ENCODE measurements at regions not wholly inside any gene's neighbourhood (a gene's known extent, or its start where the extent isn't known, plus 50 kb on each side); places are given as distances from the start of the nearest gene placed in this dataset.
A peak's percentile ranks its signal among the peaks of the same experiment; 100 is the strongest.
"Not testable (repeated sequence)": the region's sequence is repeated elsewhere in the genome, so short reads cannot be mapped to it uniquely, and the experiment has no call there.

- no peak for DNase-seq
Measured at GRCh38 chr9:87781331-87781730, 55.4 kb downstream of the CTSL start.

DNA sequence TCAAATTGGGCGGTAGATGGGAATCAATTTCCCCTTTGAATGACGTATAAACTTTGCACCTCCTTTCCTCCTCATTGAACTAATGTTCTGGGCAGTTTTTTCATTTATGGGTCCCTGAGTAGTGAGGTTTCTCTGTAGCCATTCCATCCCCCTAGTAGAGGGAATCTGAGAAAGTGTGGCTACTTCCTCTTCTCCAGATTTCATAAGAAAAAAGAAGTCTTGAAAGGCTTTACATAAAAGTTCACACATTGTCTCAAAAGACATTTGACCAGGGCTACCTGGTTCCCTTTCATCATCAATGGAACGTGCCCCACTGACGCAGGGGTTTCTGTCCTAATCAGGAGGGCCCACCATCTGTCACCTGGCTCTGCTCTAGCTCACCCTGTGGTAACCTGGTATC is 57.3 kb downstream of the CTSL start:
- DNase-seq = no peak

DNA sequence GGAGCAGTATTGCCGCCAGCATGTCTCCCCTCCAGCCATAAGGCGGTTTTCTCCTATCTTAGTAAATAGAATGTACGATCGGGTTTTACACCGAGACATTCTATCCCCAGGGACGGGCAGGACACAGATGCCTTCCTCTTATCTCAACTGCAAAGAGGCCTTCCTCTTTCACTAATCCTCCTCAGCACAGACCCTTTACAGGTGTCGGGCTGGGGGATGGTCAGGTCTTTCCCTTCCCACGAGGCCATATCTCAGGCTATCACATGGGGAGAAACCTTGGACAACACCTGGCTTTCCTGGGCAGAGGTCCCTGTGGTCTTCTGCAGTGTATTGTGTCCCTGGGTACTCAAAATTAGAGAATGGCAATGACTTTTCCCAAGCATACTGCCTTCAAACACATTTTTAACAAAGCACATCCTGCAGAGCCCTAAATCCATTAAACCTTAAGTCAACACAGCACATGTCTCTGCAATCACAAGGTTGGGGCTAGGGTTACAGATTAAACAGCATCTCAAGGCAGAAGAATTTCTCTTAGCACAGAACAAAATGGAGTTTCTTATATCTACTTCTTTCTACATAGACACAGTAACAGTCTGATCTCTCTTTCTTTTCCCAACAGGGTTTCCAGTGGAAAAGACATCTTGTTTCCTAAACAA is 59.5 kb downstream of the CTSL start:
- DNase-seq = not testable (repeated sequence)

DNA sequence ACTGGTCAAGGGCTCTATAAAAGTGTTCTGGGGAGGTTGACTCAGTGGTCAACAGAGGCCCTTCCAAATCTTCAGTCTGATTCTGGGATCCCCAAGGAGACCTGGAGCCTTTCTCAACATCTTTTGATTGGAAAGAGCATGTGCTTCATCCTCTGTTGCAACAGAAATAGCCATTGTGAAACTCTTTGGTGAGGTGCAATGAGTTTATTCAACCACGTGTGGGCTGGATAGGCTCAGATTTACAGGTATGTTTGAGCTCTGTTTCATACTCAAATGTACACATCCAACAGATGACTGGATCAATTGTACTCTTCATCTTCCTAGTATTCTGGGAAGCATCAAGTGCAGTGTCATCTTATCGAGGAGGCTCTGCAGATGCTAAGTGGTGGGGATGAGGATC is 60.5 kb downstream of the CTSL start:
- DNase-seq = no peak

DNA sequence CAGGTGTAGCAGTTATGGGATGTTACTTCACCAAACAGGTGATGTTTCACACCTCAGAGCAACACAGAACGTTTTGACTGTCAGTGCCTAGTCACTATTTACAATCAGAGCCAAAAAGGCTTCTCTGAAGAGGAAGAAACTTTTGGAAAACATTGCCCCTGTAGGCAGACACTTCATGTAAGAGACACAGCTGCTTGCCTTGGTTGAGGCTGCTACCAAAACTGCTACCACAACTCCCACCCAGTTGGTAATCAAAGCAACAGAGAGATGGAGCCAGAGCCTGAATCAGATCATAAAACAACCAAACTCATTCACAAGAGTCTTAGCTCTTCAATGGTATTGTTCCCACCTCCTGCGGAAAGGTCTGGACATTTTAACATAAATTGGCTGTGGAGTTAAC is 61.0 kb downstream of the CTSL start:
- no peak for DNase-seq

GRCh38 chr9:87787735-87788134 is 61.8 kb downstream of the CTSL start:
- DNase-seq = no peak

- no peak for DNase-seq
Measured at GRCh38 chr9:87792831-87793288, 66.9 kb downstream of the CTSL start.

DNA sequence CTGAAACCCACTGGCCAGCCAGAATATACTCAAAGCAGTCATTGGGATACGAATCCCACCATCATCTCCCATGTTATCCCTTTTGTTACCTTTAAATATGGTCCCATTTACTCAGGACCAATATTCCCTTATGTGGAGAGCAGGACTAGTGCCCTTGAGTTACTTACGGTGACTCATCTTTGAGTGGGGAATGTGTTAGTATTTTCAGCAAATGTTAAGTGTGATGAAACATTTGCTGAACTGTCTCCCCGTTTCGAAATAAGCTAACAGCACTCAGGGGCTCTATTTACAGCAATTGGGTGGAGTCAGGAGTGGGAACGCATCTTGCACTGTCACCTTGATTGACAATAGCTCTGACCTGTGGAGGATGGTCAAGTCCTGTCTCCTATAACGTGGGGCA is 67.4 kb downstream of the CTSL start:
- no peak for DNase-seq

DNA sequence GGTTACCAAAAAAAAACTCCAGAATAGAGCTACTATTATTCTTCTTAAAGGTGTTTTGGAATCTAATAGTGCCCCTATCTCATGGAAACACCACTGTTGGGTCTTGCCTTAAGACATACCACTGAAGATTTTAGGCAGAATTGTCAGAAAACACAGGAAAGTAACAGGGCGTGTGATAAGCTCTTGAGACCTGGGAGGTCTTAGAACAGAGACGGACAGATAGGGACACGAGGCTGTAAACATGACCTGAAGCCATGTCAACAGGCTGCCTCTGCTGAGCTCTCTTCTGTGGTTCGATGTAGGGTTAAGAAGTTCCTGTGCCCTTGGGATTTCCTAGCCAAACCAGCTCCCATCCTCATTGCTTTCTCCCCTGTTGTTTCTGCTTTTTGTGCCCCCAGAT is 69.3 kb downstream of the CTSL start:
- DNase-seq = no peak

DNA sequence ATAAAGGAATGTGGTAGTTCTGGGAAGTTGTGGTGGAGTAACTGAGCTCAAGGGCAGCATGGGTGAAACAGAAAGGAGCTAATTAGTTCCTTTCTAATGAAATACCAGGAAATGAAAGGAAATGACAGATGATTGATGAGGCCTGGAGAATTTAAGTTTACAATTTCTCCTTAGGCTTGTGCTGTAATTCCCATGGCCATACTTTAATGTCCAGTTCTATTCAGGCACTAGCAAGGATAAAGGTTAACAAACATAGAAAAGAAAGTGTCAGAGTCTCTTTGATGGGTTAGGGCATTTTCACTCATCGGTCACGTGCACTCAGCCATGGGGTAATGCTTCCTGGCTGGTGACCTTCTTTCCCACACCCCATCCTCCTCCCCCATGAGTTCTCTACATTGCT is 70.3 kb downstream of the CTSL start:
- DNase-seq = no peak

DNA sequence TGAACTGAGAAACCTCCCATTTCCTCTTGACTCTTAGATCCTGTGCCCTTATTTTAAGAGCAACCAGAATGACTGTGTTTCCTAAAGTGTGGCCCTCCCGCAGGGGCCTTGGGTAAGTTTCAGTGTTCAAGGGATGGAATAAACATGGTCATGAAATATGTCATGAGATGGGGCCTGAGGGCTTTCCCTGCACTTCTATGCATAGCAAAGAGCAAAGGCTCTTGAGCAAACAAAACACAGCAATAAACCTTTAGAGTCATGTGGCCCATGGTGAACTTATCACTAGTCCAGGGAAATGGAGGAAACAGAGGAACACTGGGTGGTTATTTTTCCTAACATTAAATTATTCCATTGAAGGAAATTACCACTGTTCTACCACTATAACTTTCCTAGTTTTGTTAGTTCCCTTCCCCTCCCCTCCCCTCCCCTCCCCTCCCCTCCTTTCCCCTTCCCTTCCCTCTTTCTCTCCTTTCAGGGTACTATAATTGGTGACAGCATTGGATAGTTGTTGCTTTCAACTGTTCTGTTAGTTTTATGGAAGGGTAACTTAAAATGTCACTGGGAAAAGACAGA is 72.4 kb downstream of the CTSL start:
- peak in 1 of 2 experiments; percentile 20 for DNase-seq

GRCh38 chr9:87799503-87799902 is 73.6 kb downstream of the CTSL start:
- no peak for DNase-seq

DNA sequence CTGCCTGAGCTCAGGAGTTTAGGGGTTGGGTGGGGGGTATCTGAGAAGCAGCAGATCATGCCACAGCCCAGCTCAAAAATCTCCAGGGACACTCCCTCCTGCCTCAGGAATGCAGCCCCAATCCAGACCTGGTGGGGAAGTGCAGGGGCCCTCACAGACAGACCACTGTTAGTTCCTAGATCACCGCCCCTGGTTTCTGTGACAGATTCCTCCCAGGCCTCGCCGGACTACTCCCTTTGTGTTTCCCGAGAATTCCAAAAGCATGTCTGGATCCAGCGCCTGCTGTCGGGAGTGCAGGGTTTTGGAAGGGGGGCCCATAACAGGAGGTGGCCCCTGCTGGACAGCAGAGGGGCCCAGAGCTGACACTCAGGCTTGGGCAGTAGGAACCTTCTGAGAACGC is 74.5 kb downstream of the CTSL start:
- DNase-seq = no peak

GRCh38 chr9:87801013-87801412 is 75.1 kb downstream of the CTSL start:
- peak in 1 of 2 experiments; percentile 10 for DNase-seq

- DNase-seq = no peak
Measured at GRCh38 chr9:87803166-87803565, 77.2 kb downstream of the CTSL start.

GRCh38 chr9:87803623-87804345 is 77.9 kb downstream of the CTSL start:
- DNase-seq = peak in 1 of 2 experiments; percentile 17

- no peak for DNase-seq
Measured at GRCh38 chr9:87805259-87805658, 77.4 kb upstream of the SPATA31E1 start.

DNA sequence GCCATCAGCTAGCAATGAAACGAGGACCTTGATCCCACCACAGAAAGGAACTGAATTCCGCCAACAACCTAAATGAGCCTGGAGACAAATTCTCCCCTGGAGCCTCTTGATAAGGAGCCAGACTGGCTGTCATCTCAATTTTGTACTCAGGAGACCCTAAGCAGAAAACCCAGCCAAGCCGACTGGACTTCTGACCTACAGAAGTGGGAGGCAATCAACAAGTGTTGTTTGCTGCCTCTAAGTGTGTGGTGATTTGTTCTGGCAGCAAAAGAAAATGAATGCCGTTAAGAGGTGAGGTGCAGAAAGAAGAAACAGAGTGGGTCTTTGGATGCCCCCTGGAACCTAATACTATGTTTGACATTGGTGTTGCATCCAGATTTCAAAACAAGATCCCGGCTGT is 72.7 kb upstream of the SPATA31E1 start:
- no peak for DNase-seq

GRCh38 chr9:87810679-87811178 is 71.9 kb upstream of the SPATA31E1 start:
- DNase-seq = no peak

- peak in 1 of 2 experiments; percentile 31 for DNase-seq
Measured at GRCh38 chr9:87812375-87813118, 70.1 kb upstream of the SPATA31E1 start.

DNA sequence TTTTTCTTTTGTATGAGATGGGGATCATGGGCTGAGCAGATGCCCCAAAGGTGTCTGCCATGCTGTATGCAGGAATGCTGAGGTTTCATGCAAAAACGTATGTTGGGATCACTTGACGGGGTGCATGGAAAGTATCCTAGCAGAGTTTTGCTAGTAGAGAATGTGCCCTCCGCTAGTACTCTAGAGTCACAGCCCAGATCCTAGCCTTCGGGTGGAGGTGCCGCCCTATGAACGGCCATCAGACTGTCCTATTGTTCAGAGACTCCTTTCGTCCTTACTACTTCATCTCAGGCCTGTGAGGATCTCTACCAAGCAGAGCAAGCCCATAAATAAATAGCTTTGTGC is 69.6 kb upstream of the SPATA31E1 start:
- no peak for DNase-seq

DNA sequence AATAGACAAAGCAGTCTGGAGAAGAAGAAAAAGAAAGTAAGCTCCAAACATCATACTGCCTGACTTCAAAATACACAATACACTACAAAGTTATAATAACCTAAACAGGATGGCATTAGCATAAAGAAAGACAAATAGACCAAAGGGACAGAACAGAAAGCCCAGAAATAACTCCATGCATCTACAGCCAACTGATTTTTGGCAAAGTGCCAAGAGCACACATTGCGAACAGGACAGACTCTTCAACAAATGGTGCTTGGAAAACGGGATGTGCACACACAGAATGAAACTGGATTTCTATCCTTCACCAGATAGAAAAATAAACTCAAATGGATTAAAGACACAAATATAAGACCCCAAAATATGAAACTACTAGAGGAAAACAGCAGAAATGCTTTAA is 66.6 kb upstream of the SPATA31E1 start:
- no peak for DNase-seq

- no peak for DNase-seq
Measured at GRCh38 chr9:87818308-87818707, 64.4 kb upstream of the SPATA31E1 start.

Measured in NCI-H526 (cell line).